ENCODE measurements at regions not wholly inside any gene's neighbourhood (a gene's known extent, or its start where the extent isn't known, plus 50 kb on each side); places are given as distances from the start of the nearest gene placed in this dataset.

- H3K36me3 Mint-ChIP-seq, result no peaks in the 10 kb centered on the region
- H3K4me1 Mint-ChIP-seq, result no peaks in the 10 kb centered on the region
- peaks cover 0 to 4% (median 0%) of the 10 kb centered on the region in 3 donors for H3K27me3 Mint-ChIP-seq (ENCODE audit: low read depth in 3 of 3)
- DNase-seq, result no peak
- intact Hi-C loops (cut with micrococcal nuclease), result no loop called here
- no peaks in the 10 kb centered on the region for H3K27me3 ChIP-seq (ENCODE audit: control insufficient read depth in 2 of 2, insufficient read depth in 2 of 2, low read length in 2 of 2)
- H4K20me1 ChIP-seq (ENCODE audit: insufficient read depth, low read length), result no peaks in the 10 kb centered on the region
- no peak overlapping the region for H2AFZ ChIP-seq (ENCODE audit: insufficient read depth, low read depth, low read length, poor library complexity, severe bottlenecking)
- peaks cover 0 to 4% of the 10 kb centered on the region in 2 donors for H3K9me3 ChIP-seq (replicated peaks in 1 of 2; ENCODE audit: control insufficient read depth in 1 of 2, insufficient read depth in 1 of 2, low read length in 2 of 2)
- H3K4me1 ChIP-seq (ENCODE audit: control insufficient read depth in 1 of 2, insufficient read depth in 2 of 2, low read length in 2 of 2), result no peaks in the 10 kb centered on the region
- H3K4me3 Mint-ChIP-seq, result no peak overlapping the region
- no peak overlapping the region for H3K4me2 ChIP-seq (replicated peaks; ENCODE audit: extremely low read depth, low read length, poor library complexity, severe bottlenecking)
- no peak overlapping the region for H3K9ac ChIP-seq (ENCODE audit: insufficient read depth, low read length, poor library complexity, severe bottlenecking)
- TF ChIP-seq CTCF (IDR thresholded peaks at IDR 0.05), result no peak
- WGBS (ENCODE audit: insufficient coverage), result 60% methylated on average over 1 of the region's 1 CpG
- H3K36me3 ChIP-seq (replicated peaks in 1 of 2; ENCODE audit: control insufficient read depth in 1 of 2, insufficient read depth in 2 of 2, low read length in 2 of 2), result no peaks in the 10 kb centered on the region
- no peaks in the 10 kb centered on the region for H3K79me2 ChIP-seq (ENCODE audit: insufficient read depth, low read length)
- no peak overlapping the region for H3K27ac Mint-ChIP-seq
- no peak overlapping the region for H3K4me3 ChIP-seq (replicated peaks in 1 of 3; ENCODE audit: low read depth in 2 of 3, low read length in 3 of 3)
- H3K27ac ChIP-seq (ENCODE audit: low read depth in 1 of 2, low read length in 2 of 2), result no peak overlapping the region
- H3K9me3 Mint-ChIP-seq, result peaks cover 0 to 11% (median 1%) of the 10 kb centered on the region in 7 donors
Observed at GRCh38 chr11:41613326-41613725, 153.9 kb upstream of the LRRC4C start.

- H3K27me3 Mint-ChIP-seq (ENCODE audit: low read depth in 3 of 3), result no peaks in the 10 kb centered on the region
- TF ChIP-seq CTCF (IDR thresholded peaks at IDR 0.05), result no peak
- DNase-seq, result no peak
- H3K9me3 Mint-ChIP-seq, result peaks cover 2 to 19% (median 10%) of the 10 kb centered on the region in 7 donors
- Histone ChIP-seq H3K9ac (ENCODE audit: insufficient read depth, low read length, poor library complexity, severe bottlenecking) (no peak overlapping the region), H3K4me2 (replicated peaks; ENCODE audit: extremely low read depth, low read length, poor library complexity, severe bottlenecking) (no peak overlapping the region), H3K27ac (ENCODE audit: low read depth in 1 of 2, low read length in 2 of 2) (no peak overlapping the region), H2AFZ (ENCODE audit: insufficient read depth, low read depth, low read length, poor library complexity, severe bottlenecking) (no peak overlapping the region), H3K79me2 (ENCODE audit: insufficient read depth, low read length) (no peaks in the 10 kb centered on the region), H3K4me1 (ENCODE audit: control insufficient read depth in 1 of 2, insufficient read depth in 2 of 2, low read length in 2 of 2) (no peaks in the 10 kb centered on the region), H4K20me1 (ENCODE audit: insufficient read depth, low read length) (no peaks in the 10 kb centered on the region), H3K4me3 (replicated peaks in 1 of 3; ENCODE audit: low read depth in 2 of 3, low read length in 3 of 3) (no peak overlapping the region), H3K9me3 (replicated peaks in 1 of 2; ENCODE audit: control insufficient read depth in 1 of 2, insufficient read depth in 1 of 2, low read length in 2 of 2) (peaks cover 6 to 20% of the 10 kb centered on the region in 2 donors), H3K36me3 (replicated peaks in 1 of 2; ENCODE audit: control insufficient read depth in 1 of 2, insufficient read depth in 2 of 2, low read length in 2 of 2) (no peaks in the 10 kb centered on the region), H3K27me3 (ENCODE audit: control insufficient read depth in 2 of 2, insufficient read depth in 2 of 2, low read length in 2 of 2) (no peaks in the 10 kb centered on the region)
- no peak overlapping the region for H3K27ac Mint-ChIP-seq
- 88% methylated on average over 28 of the region's 32 CpGs for WGBS (ENCODE audit: insufficient coverage)
- no peak overlapping the region for H3K4me3 Mint-ChIP-seq
- no peaks in the 10 kb centered on the region for H3K4me1 Mint-ChIP-seq
- intact Hi-C loops (cut with micrococcal nuclease), result no loop called here
- no peaks in the 10 kb centered on the region for H3K36me3 Mint-ChIP-seq
Observed at GRCh38 chr11:41622707-41623359, 163.4 kb upstream of the LRRC4C start.
